Astrocyte of the cerebellum (primary cell): ENCODE measurements at regions not wholly inside any gene's neighbourhood (a gene's known extent, or its start where the extent isn't known, plus 50 kb on each side); places are given as distances from the start of the nearest gene placed in this dataset.
"Not testable (repeated sequence)": the region's sequence is repeated elsewhere in the genome, so short reads cannot be mapped to it uniquely, and the experiment has no call there.

ENCODE experiments used
- DNase-seq: peaks from one replicate; pipeline ENCODE4 v3.0.0-alpha.2; 2011; ENCODE audit warnings: low read depth
- H3K4me3 ChIP-seq: 2 replicates; pipeline ENCODE4 v1.5.1; 2011; ENCODE audit warnings: mild to moderate bottlenecking, low read depth, low read length, moderate library complexity
- CTCF ChIP-seq: IDR thresholded peaks from 2 replicates; pipeline ENCODE4 v1.5.1; 2012; ENCODE audit warnings: low read length, low read depth, moderate library complexity, mild to moderate bottlenecking; ENCODE audit errors: missing control alignments
- in situ Hi-C: cut with HindIII; loops from 2 replicates; pipeline ENCODE4 v1.10.0; 2017; ENCODE audit warnings: low sequenced_read_pairs

GRCh38 chr14:45658226-45658916 is 405.4 kb upstream of the MIS18BP1 start:
- TF ChIP-seq CTCF: no peak
- H3K4me3 ChIP-seq: no peak overlapping the region
- in situ Hi-C loops: no loop called here
- no peak for DNase-seq

GRCh38 chr14:45651890-45652289 is 398.9 kb upstream of the MIS18BP1 start:
- in situ Hi-C loops: no loop called here
- TF ChIP-seq CTCF: no peak
- no peak overlapping the region for H3K4me3 ChIP-seq
- DNase-seq: peak; percentile 11

- no peak overlapping the region for H3K4me3 ChIP-seq
- in situ Hi-C loops: no loop called here
- no peak for DNase-seq
- TF ChIP-seq CTCF: no peak
These were observed 397.8 kb upstream of the MIS18BP1 start for GRCh38 chr14:45650754-45651153.

DNA sequence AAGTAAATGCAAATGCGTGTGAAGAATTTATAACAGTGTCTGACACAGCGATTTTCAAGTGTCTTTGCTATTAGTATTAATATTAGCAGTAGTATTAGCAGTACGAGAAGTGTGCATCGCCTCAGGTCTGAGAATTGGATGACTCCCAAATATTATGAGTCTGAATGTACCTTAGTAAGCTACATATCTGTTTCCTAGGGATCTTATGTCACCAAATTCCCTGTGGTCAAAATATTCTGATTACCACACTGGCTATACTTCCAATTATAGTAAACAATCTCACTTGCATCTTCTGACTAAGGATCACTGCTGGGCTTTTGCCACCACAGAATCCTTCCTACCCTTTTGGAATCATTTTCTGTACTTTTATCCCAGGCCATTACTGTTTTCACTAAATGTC is 396.0 kb upstream of the MIS18BP1 start:
- in situ Hi-C loops: no loop called here
- TF ChIP-seq CTCF: no peak
- H3K4me3 ChIP-seq: no peak overlapping the region
- DNase-seq: no peak

DNA sequence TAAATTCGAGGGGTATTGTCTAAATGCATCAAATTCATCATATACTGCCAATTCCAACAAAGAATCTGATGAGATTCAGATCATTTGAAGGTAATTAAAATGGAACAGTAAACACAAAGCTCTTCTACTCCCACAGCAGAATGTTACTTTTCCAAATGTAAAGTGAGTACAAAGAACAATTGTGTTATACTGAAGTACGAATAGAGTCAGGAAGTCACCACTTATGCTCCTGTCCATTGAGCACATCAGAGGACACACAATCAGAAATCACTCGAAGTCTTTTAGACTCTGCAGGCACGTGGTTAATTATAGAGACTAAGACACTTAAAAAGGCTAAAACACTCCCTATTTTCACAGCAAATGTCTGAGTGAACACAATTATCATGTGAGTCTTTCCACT is 388.5 kb upstream of the MIS18BP1 start:
- DNase-seq: no peak
- no peak for TF ChIP-seq CTCF
- H3K4me3 ChIP-seq: no peak overlapping the region
- in situ Hi-C loops: no loop called here

DNA sequence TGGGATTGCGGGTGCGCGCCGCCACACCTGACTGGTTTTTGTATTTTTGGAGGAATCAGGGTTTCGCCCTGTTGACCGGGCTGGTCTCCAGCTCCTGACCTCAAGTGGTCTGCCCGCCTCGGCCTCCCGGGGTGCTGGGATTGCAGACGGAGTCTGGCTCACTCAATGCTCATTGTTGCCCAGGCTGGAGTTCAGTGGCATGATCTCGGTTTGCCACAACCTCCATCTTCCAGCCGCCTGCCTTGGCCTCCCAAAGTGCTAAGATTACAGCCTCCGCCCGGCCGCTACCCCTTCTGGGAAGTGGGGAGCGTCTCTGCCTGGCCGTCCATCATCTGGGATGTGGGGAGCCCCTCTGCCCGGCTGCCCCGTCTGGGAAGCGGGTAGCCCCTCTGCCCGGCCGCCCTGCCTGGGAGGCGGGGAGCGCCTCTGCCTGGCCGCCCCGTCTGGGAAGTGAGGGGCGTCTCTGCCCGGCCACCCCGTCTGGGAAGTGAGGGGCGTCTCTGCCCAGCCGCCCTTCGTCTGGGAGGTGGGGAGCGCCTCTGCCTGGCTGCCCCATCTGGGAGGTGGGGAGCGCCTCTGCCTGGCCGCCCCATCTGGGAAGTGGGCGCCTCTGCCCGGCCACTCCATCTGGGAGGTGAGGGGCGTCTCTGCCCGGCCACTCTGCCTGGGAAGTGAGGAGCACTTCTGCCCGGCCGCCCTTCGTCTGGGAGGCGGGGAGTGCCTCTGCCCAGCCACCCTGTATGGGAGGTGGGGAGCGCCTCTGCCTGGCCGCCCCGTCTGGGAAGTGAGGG is 381.8 kb upstream of the MIS18BP1 start:
- H3K4me3 ChIP-seq, in situ Hi-C loops, DNase-seq: not testable (repeated sequence)

GRCh38 chr14:45633220-45633984 is 380.4 kb upstream of the MIS18BP1 start:
- TF ChIP-seq CTCF: no peak
- H3K4me3 ChIP-seq: no peak overlapping the region
- in situ Hi-C loops: no loop called here
- no peak for DNase-seq
